ENCODE measurements at regions not wholly inside any gene's neighbourhood (a gene's known extent, or its start where the extent isn't known, plus 50 kb on each side); places are given as distances from the start of the nearest gene placed in this dataset.

- DNase-seq (ENCODE audit: low spot score) = peak; percentile 57
These were observed 91.7 kb downstream of the ERMARD start for GRCh38 chr6:169843110-169843509.

- DNase-seq (ENCODE audit: low spot score) = peak; percentile 47
These were observed 90.6 kb downstream of the ERMARD start for GRCh38 chr6:169841907-169842606.

GRCh38 chr6:169841251-169841650 lies 89.8 kb downstream of the ERMARD start:
- DNase-seq (ENCODE audit: low spot score) = peak; percentile 78

GRCh38 chr6:169839898-169840631 lies 88.6 kb downstream of the ERMARD start:
- peak; percentile 47 for DNase-seq (ENCODE audit: low spot score)

- no peak for DNase-seq (ENCODE audit: low spot score)
These were observed 88.1 kb downstream of the ERMARD start for GRCh38 chr6:169839493-169839892.

GRCh38 chr6:169839029-169839481 lies 87.6 kb downstream of the ERMARD start:
- DNase-seq (ENCODE audit: low spot score) = peak; percentile 64

GRCh38 chr6:169838346-169839028 lies 87.1 kb downstream of the ERMARD start:
- peak; percentile 79 for DNase-seq (ENCODE audit: low spot score)

GRCh38 chr6:169837529-169838250 lies 86.3 kb downstream of the ERMARD start:
- peak; percentile 77 for DNase-seq (ENCODE audit: low spot score)

- DNase-seq (ENCODE audit: low spot score) = no peak
These were observed 81.9 kb downstream of the ERMARD start for GRCh38 chr6:169833258-169833794.

- DNase-seq (ENCODE audit: low spot score) = no peak
These were observed 81.0 kb downstream of the ERMARD start for GRCh38 chr6:169832247-169832948.

GRCh38 chr6:169831450-169832246 lies 80.2 kb downstream of the ERMARD start:
- peak; percentile 93 for DNase-seq (ENCODE audit: low spot score)
